DND-41 (cell line): ENCODE measurements at regions not wholly inside any gene's neighbourhood (a gene's known extent, or its start where the extent isn't known, plus 50 kb on each side); places are given as distances from the start of the nearest gene placed in this dataset.

Source experiments
- ATAC-seq: fragments of 200-7000 bp; cut with Tn5 transposase; 3 replicates; pipeline ENCODE4 v1.9.1; 2021; ENCODE audit warnings: low read depth; ENCODE audit not compliant: insufficient read depth
- DNase-seq: peaks from one replicate; pipeline ENCODE4 v3.0.0-alpha.2; 2020
- H2AFZ ChIP-seq: 2 replicates; pipeline ENCODE4 v1.6.0; 2012; ENCODE audit warnings: low read depth, low read length
- H3K27ac ChIP-seq: 2 replicates; pipeline ENCODE4 v1.5.1; 2012; ENCODE audit warnings: low read length, inconsistent platforms
- H3K27me3 ChIP-seq: fragments of 200-600 bp; sonication (generic); 2 replicates; pipeline ENCODE4 v1.6.0; 2012; ENCODE audit warnings: low read length, mild to moderate bottlenecking, inconsistent platforms; ENCODE audit not compliant: insufficient read depth, poor library complexity
- H3K36me3 ChIP-seq: 2 replicates; pipeline ENCODE4 v1.5.1; 2012; ENCODE audit warnings: low read length, inconsistent platforms; ENCODE audit not compliant: insufficient read depth
- H3K4me1 ChIP-seq: 2 replicates; pipeline ENCODE4 v1.5.1; 2012; ENCODE audit warnings: mild to moderate bottlenecking, low read length; ENCODE audit not compliant: insufficient read depth
- H3K4me2 ChIP-seq: 2 replicates; pipeline ENCODE4 v1.6.0; 2012; ENCODE audit warnings: mild to moderate bottlenecking, moderate library complexity, low read length, inconsistent platforms; ENCODE audit not compliant: insufficient read depth
- H3K4me3 ChIP-seq, 2 experiments: fragments of 200-600 bp in 1 of 2; shearing (Covaris generic) in 1 of 2; 2 replicates each; pipeline ENCODE4 v1.5.1; 2012 to 2016; ENCODE audit warnings: inconsistent platforms in 2 of 2, low read length in 2 of 2, mild to moderate bottlenecking in 2 of 2, low read depth in 1 of 2, moderate library complexity in 1 of 2
- H3K79me2 ChIP-seq: 2 replicates; pipeline ENCODE4 v1.6.0; 2012; ENCODE audit warnings: low read length, inconsistent platforms; ENCODE audit not compliant: insufficient read depth
- H3K9ac ChIP-seq: 2 replicates; pipeline ENCODE4 v1.6.0; 2012; ENCODE audit warnings: low read depth, mild to moderate bottlenecking, inconsistent platforms, low read length, moderate library complexity
- H3K9me3 ChIP-seq: 2 replicates; pipeline ENCODE4 v1.5.1; 2012; ENCODE audit warnings: low read length, moderate library complexity, mild to moderate bottlenecking, inconsistent platforms; ENCODE audit not compliant: insufficient read depth, severe bottlenecking
- H4K20me1 ChIP-seq: 2 replicates; pipeline ENCODE4 v1.6.0; 2012; ENCODE audit warnings: low read length; ENCODE audit not compliant: insufficient read depth
- EZH2 ChIP-seq: IDR thresholded peaks from 3 replicates; pipeline ENCODE4 v1.6.1; 2012; ENCODE audit warnings: borderline replicate concordance, low read depth, mild to moderate bottlenecking, moderate library complexity, low read length, inconsistent platforms; ENCODE audit not compliant: severe bottlenecking
- TF ChIP-seq, protein P1 (sequence below): IDR thresholded peaks from 2 replicates; pipeline ENCODE4 v1.5.1; 2012; ENCODE audit warnings: borderline replicate concordance, low read length, moderate library complexity, mild to moderate bottlenecking; ENCODE audit not compliant: poor library complexity, severe bottlenecking; ENCODE audit errors: extremely low read depth

- no peak for ATAC-seq
- Histone ChIP-seq H2AFZ (no peak overlapping the region), H3K9ac (no peak overlapping the region), H3K36me3 (no peaks in the 10 kb centered on the region), H3K79me2 (no peaks in the 10 kb centered on the region), H3K4me1 (no peaks in the 10 kb centered on the region), H3K4me3 (no peak overlapping the region), H3K9me3 (no peaks in the 10 kb centered on the region), H3K27ac (no peak overlapping the region), H3K27me3 (no peaks in the 10 kb centered on the region), H4K20me1 (no peaks in the 10 kb centered on the region), H3K4me2 (no peak overlapping the region)
- no peak for DNase-seq
- TF ChIP-seq, protein P1, sequence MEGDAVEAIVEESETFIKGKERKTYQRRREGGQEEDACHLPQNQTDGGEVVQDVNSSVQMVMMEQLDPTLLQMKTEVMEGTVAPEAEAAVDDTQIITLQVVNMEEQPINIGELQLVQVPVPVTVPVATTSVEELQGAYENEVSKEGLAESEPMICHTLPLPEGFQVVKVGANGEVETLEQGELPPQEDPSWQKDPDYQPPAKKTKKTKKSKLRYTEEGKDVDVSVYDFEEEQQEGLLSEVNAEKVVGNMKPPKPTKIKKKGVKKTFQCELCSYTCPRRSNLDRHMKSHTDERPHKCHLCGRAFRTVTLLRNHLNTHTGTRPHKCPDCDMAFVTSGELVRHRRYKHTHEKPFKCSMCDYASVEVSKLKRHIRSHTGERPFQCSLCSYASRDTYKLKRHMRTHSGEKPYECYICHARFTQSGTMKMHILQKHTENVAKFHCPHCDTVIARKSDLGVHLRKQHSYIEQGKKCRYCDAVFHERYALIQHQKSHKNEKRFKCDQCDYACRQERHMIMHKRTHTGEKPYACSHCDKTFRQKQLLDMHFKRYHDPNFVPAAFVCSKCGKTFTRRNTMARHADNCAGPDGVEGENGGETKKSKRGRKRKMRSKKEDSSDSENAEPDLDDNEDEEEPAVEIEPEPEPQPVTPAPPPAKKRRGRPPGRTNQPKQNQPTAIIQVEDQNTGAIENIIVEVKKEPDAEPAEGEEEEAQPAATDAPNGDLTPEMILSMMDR: no peak
- no peak for TF ChIP-seq EZH2
These were observed 163.1 kb upstream of the CCL2 start for GRCh38 chr17:34091975-34092374.

DNA sequence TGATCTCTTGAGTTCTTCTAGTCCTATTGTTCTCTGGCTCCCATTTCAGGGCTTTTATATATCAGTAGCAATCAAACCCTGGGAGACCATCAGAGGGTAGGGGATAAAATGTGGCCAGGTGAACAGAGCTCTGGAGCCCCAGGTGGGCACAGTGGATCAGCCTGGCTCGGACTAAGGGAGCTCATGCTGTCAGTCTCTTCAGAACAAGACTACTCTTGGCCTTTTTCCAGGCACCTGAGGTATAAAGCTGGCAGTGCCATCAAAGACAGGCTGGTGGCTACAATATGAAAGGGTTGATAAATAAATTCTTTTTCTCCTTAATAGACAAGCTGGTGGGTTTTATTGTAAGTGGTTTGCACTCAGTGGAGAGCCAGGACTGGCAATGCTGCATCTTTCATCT lies 160.0 kb upstream of the CCL2 start:
- ATAC-seq: no peak
- H3K9me3 ChIP-seq: no peaks in the 10 kb centered on the region
- peaks cover 10% of the 10 kb centered on the region for H3K27me3 ChIP-seq
- H3K4me1 ChIP-seq: no peaks in the 10 kb centered on the region
- no peak overlapping the region for H3K9ac ChIP-seq
- H3K4me2 ChIP-seq: no peak overlapping the region
- no peak overlapping the region for H3K4me3 ChIP-seq
- no peaks in the 10 kb centered on the region for H3K36me3 ChIP-seq
- H3K79me2 ChIP-seq: no peaks in the 10 kb centered on the region
- H4K20me1 ChIP-seq: no peaks in the 10 kb centered on the region
- no peak for TF ChIP-seq EZH2
- TF ChIP-seq, protein P1: no peak
- no peak for DNase-seq
- H3K27ac ChIP-seq: no peak overlapping the region
- no peak overlapping the region for H2AFZ ChIP-seq

- H3K4me1 ChIP-seq: no peaks in the 10 kb centered on the region
- no peak for DNase-seq
- no peak overlapping the region for H3K9ac ChIP-seq
- no peaks in the 10 kb centered on the region for H3K9me3 ChIP-seq
- H3K79me2 ChIP-seq: no peaks in the 10 kb centered on the region
- H3K27ac ChIP-seq: no peak overlapping the region
- peaks cover 12% of the 10 kb centered on the region for H3K27me3 ChIP-seq
- no peak overlapping the region for H3K4me2 ChIP-seq
- no peaks in the 10 kb centered on the region for H3K36me3 ChIP-seq
- no peak for ATAC-seq
- H4K20me1 ChIP-seq: no peaks in the 10 kb centered on the region
- H3K4me3 ChIP-seq: no peak overlapping the region
- no peak for TF ChIP-seq EZH2
- TF ChIP-seq, protein P1: no peak
- H2AFZ ChIP-seq: no peak overlapping the region
These were observed 156.4 kb upstream of the CCL2 start for GRCh38 chr17:34098699-34099098.
